HL-60 (cell line): ENCODE measurements at regions not wholly inside any gene's neighbourhood (a gene's known extent, or its start where the extent isn't known, plus 50 kb on each side); places are given as distances from the start of the nearest gene placed in this dataset.

ENCODE experiments used
- GABPA ChIP-seq: IDR thresholded peaks from 2 replicates; pipeline ENCODE4 v1.6.1; 2012; ENCODE audit warnings: low read depth
- SPI1 ChIP-seq: IDR thresholded peaks from 2 replicates; pipeline ENCODE4 v1.6.1; 2012; ENCODE audit warnings: low read depth, mild to moderate bottlenecking, borderline replicate concordance
- TF ChIP-seq, protein P1 (sequence below): IDR thresholded peaks from one replicate; pipeline ENCODE4 v1.5.1; 2011; ENCODE audit warnings: low read length, control low read depth, inconsistent platforms; ENCODE audit not compliant: insufficient read depth
- TF ChIP-seq, protein P2 (sequence below): IDR thresholded peaks from 2 replicates; pipeline ENCODE4 v1.6.1; 2012; ENCODE audit warnings: low read depth; ENCODE audit not compliant: insufficient replicate concordance

DNA sequence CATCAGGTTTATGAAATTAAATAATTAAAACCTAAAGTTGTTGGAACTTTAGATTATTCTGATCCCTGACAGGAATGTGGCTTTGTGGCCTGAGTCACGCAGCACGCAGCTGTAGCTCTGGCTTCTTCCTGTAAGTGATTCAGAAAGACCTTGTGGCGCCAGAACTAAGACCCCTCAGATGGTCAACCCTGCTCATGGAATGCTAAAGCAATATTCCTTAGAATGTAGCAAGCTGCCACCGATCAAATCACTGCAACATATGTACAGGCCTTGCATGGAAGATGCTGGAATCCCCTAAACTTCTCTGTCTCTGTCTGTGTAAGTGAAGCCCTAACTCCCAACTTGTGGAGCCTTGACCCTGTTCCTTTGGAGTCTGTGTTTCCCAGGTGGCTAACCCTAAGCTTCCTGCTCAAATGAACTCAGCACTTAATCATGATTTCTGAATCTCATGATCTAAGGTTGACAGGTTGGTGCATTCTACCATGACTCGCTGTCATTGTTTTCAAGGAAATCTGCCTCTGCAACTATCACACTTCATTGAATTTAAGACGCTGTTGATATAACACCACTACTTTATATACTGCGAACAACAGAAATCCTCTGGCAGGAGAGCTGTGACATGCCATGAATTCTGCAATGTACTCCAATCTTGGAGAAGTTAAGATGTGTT lies 111.2 kb upstream of the CST7 start:
- TF ChIP-seq, protein P1, sequence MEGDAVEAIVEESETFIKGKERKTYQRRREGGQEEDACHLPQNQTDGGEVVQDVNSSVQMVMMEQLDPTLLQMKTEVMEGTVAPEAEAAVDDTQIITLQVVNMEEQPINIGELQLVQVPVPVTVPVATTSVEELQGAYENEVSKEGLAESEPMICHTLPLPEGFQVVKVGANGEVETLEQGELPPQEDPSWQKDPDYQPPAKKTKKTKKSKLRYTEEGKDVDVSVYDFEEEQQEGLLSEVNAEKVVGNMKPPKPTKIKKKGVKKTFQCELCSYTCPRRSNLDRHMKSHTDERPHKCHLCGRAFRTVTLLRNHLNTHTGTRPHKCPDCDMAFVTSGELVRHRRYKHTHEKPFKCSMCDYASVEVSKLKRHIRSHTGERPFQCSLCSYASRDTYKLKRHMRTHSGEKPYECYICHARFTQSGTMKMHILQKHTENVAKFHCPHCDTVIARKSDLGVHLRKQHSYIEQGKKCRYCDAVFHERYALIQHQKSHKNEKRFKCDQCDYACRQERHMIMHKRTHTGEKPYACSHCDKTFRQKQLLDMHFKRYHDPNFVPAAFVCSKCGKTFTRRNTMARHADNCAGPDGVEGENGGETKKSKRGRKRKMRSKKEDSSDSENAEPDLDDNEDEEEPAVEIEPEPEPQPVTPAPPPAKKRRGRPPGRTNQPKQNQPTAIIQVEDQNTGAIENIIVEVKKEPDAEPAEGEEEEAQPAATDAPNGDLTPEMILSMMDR = no peak
- TF ChIP-seq, protein P2, sequence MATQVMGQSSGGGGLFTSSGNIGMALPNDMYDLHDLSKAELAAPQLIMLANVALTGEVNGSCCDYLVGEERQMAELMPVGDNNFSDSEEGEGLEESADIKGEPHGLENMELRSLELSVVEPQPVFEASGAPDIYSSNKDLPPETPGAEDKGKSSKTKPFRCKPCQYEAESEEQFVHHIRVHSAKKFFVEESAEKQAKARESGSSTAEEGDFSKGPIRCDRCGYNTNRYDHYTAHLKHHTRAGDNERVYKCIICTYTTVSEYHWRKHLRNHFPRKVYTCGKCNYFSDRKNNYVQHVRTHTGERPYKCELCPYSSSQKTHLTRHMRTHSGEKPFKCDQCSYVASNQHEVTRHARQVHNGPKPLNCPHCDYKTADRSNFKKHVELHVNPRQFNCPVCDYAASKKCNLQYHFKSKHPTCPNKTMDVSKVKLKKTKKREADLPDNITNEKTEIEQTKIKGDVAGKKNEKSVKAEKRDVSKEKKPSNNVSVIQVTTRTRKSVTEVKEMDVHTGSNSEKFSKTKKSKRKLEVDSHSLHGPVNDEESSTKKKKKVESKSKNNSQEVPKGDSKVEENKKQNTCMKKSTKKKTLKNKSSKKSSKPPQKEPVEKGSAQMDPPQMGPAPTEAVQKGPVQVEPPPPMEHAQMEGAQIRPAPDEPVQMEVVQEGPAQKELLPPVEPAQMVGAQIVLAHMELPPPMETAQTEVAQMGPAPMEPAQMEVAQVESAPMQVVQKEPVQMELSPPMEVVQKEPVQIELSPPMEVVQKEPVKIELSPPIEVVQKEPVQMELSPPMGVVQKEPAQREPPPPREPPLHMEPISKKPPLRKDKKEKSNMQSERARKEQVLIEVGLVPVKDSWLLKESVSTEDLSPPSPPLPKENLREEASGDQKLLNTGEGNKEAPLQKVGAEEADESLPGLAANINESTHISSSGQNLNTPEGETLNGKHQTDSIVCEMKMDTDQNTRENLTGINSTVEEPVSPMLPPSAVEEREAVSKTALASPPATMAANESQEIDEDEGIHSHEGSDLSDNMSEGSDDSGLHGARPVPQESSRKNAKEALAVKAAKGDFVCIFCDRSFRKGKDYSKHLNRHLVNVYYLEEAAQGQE = no peak
- TF ChIP-seq SPI1 = no peak
- TF ChIP-seq GABPA = no peak
